Uterus (tissue), 3 donors: ENCODE measurements at regions not wholly inside any gene's neighbourhood (a gene's known extent, or its start where the extent isn't known, plus 50 kb on each side); places are given as distances from the start of the nearest gene placed in this dataset.

ENCODE experiments used
- DNase-seq, 2 donors: peaks; one replicate each; pipeline ENCODE4 v3.0.0-alpha.2; 2019 to 2020
- H3K27ac ChIP-seq, 2 donors: fragments of 200-600 bp; sonication (generic); 1 replicate in 1 of 2; 2 replicates in 1 of 2; pipeline ENCODE4 v1.5.1; 2016 to 2018
- H3K27me3 ChIP-seq, 2 donors: fragments of 200-600 bp; sonication (generic); one replicate each; pipeline ENCODE4 v1.5.1; 2018 to 2019; ENCODE audit warnings: control low read depth in 1 of 2
- H3K36me3 ChIP-seq, 2 donors: fragments of 200-600 bp; sonication (generic); one replicate each; pipeline ENCODE4 v1.5.1; 2019; ENCODE audit warnings: control low read depth in 1 of 2
- H3K4me1 ChIP-seq, 2 donors: fragments of 200-600 bp; sonication (generic); one replicate each; pipeline ENCODE4 v1.5.1; 2018 to 2019; ENCODE audit warnings: control low read depth in 1 of 2
- H3K4me3 ChIP-seq, 2 donors: fragments of 200-600 bp; sonication (generic); 1 replicate in 1 of 2; 2 replicates in 1 of 2; pipeline ENCODE4 v1.5.1; 2018 to 2019; ENCODE audit warnings: mild to moderate bottlenecking in 1 of 2
- H3K9me3 ChIP-seq, 2 donors: fragments of 200-600 bp; sonication (generic); one replicate each; pipeline ENCODE4 v1.5.1; 2019; ENCODE audit warnings: control low read depth in 1 of 2
- POLR2A ChIP-seq, 2 donors: fragments of 450-650 bp; IDR thresholded peaks; one replicate each; pipeline ENCODE4 v1.6.1; 2016; ENCODE audit warnings: antibody characterized with exemption in 2 of 2, mild to moderate bottlenecking in 1 of 2, moderate library complexity in 1 of 2
- intact Hi-C: fragments of 100-400 bp; cut with DNase I; formaldehyde crosslinking; loops from one replicate; pipeline ENCODE4 v1.15.1; 2023; ENCODE audit warnings: low total_unique reads
- TF ChIP-seq, protein P1 (sequence below), 4 experiments: fragments of 200-600 bp in 2 of 4; fragments of 450-650 bp in 2 of 4; sonication (generic) in 2 of 4; IDR thresholded peaks; one replicate each; pipeline ENCODE4 v1.5.1; 2016 to 2019; ENCODE audit warnings: antibody characterized with exemption in 4 of 4, mild to moderate bottlenecking in 2 of 4, moderate library complexity in 1 of 4
- donor health status: DM: yes; HTN: yes; CAD: no.

DNA sequence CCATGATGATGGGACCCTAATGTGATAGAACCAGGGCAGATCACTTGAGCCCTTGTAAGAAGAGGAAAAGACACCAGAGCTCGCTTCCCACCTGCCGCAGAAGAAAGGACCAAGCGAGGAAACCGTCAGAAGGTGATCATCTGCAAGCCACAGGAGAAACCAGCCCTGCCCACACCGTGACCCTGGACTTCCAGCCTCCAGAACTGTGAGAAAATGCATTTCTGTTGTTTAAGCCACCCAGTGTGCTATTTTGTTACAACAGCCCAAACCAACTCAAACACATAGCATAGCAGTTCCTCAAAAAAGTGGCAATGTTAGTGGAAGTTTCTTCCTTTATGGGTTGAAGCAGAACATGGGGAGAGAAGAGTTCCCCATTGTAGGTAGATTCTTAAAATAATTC lies 107.9 kb upstream of the BCL2L14 start:
- no peak for DNase-seq

DNA sequence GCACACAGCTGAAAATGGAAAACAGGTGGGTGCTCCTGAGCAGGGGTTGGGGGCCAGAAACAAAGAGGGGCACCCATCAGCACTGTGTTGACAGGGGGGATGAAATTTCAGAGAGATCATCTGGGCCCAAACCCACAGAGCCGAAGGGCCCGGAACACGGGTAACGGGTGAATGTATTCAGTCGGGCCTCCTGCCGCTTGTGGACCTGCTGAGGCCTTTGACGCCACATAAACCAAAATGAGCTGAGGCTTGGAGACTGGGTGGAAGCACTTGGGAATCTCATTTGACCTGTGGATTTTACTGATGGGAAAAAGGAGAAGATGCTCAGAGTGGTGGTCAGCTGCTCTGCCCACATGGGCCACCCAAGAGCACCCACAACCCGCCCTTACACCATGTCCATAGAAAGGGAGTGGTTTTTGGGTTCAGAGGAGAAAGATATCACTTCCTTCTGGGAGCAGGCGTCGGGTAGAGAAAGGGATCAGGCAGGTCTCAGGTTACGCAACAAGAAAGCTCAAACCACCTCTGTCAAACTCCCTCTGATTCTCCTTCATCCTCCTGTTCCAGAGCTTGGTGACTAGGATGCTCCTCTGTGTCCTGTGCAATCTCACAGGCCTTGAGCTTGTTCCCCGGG lies 106.8 kb upstream of the BCL2L14 start:
- DNase-seq, result no peak
- intact Hi-C loops, result no loop called here
- Histone ChIP-seq H3K4me3 (no peak overlapping the region), H3K27ac (no peak overlapping the region), H3K36me3 (no peaks in the 10 kb centered on the region), H3K9me3 (no peaks in the 10 kb centered on the region), H3K4me1 (no peaks in the 10 kb centered on the region), H3K27me3 (no peaks in the 10 kb centered on the region)
- TF ChIP-seq POLR2A (IDR thresholded peaks at IDR 0.05), result no peak
- TF ChIP-seq, protein P1, sequence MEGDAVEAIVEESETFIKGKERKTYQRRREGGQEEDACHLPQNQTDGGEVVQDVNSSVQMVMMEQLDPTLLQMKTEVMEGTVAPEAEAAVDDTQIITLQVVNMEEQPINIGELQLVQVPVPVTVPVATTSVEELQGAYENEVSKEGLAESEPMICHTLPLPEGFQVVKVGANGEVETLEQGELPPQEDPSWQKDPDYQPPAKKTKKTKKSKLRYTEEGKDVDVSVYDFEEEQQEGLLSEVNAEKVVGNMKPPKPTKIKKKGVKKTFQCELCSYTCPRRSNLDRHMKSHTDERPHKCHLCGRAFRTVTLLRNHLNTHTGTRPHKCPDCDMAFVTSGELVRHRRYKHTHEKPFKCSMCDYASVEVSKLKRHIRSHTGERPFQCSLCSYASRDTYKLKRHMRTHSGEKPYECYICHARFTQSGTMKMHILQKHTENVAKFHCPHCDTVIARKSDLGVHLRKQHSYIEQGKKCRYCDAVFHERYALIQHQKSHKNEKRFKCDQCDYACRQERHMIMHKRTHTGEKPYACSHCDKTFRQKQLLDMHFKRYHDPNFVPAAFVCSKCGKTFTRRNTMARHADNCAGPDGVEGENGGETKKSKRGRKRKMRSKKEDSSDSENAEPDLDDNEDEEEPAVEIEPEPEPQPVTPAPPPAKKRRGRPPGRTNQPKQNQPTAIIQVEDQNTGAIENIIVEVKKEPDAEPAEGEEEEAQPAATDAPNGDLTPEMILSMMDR (IDR thresholded peaks at IDR 0.05), result no peak

More for the DNA sequence above, 107.9 kb upstream of the BCL2L14 start:
- Histone ChIP-seq H3K27ac (no peak overlapping the region), H3K27me3 (no peaks in the 10 kb centered on the region), H3K36me3 (no peaks in the 10 kb centered on the region), H3K9me3 (no peaks in the 10 kb centered on the region), H3K4me3 (no peak overlapping the region), H3K4me1 (no peaks in the 10 kb centered on the region)
- intact Hi-C loops, result no loop called here
- TF ChIP-seq, protein P1 (IDR thresholded peaks at IDR 0.05), result no peak
- no peak for TF ChIP-seq POLR2A (IDR thresholded peaks at IDR 0.05)

DNA sequence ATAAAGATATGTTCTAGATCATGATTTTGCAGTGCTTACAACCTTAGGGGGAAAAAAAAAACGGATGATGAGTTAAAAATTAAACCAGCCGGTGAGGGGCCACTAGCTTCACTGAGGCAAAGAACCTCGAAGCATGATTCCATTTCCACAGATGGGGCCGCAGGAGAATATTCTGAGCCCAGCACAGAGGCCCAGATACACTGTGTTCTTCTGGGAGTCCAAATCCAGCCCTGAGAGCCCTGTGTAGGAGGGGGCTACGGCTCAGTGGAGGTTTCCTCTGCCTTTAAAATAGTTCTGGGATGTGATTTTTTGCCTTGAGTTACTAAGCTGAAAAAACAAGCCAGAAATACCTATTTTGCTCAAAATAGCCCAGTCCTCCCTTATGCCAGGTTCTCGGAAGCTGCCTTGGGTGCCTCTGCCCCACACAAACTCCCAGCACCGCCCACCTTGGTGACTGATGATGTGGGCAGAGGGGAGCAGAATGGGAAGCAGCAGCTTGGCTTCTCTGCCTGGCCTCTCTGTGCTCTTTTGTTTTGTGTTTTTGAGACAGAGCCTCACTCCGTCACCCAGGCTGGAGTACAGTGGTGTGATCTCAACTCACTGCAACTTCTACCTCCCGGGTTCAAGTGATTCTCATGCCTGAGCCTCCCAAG lies 105.4 kb upstream of the BCL2L14 start:
- H3K36me3 ChIP-seq, result no peaks in the 10 kb centered on the region
- no peak overlapping the region for H3K4me3 ChIP-seq
- no peaks in the 10 kb centered on the region for H3K9me3 ChIP-seq
- DNase-seq, result no peak
- H3K27me3 ChIP-seq, result no peaks in the 10 kb centered on the region
- no peaks in the 10 kb centered on the region for H3K4me1 ChIP-seq
- no peak overlapping the region for H3K27ac ChIP-seq
- TF ChIP-seq, protein P1 (IDR thresholded peaks at IDR 0.05), result no peak
- no peak for TF ChIP-seq POLR2A (IDR thresholded peaks at IDR 0.05)
- intact Hi-C loops, result loop anchor here (5.0 kb wide), 1 partner anchor 127 kb away; no protein-coding TSS in a partner anchor

DNA sequence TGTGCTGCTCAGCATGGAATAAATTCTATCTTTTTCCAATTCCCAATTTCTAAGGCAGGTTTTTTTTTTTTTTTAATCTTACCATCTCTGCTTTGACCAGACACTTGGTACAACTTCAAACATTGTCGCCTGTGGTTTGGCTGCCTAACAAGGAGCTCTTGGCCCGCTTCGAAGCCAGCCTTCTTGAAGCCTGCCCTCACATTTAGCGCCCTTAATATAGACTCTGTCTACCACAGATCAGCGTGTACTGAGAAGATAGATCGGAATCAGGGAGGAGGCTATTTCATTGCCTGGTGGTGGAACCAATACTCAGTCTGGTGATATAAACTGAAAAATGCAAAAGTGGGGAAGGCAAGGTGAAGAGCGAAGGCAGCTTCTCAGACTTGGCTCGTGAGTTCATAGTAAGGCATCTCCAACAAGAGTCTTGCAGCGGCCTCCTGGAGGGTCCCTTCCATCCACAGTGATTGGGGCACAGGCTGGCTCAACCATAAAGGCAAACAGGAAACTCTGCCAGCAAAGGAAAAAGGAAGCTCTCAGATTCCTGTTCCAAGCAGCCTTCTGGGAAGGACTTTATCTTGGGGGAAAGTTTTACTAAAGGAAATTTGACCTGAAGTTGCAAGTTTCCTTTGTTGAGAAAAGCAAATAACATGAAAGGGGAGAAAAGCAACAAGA lies 103.2 kb upstream of the BCL2L14 start:
- H3K27ac ChIP-seq, result no peak overlapping the region
- intact Hi-C loops, result loop anchor here (5.0 kb wide), 1 partner anchor 125 kb away; no protein-coding TSS in a partner anchor
- TF ChIP-seq POLR2A (IDR thresholded peaks at IDR 0.05), result no peak
- TF ChIP-seq, protein P1 (IDR thresholded peaks at IDR 0.05), result no peak

DNA sequence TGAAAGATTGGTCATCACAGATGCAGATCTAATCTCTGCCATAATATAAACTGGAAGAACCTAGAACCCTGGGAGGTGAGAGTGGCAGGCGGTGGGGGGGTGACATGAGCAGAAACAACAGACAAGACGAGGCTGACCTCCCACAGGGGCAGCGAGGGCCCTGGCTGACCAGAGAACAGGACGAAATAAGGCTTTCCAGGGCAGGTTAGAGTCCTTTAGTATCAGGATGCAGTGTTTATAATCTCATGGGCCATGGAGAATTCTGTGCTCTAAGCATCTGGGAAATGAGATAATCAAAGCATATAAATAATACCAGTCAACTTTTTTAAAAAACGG lies 102.7 kb upstream of the BCL2L14 start:
- Histone ChIP-seq H3K4me3 (no peak overlapping the region), H3K36me3 (no peaks in the 10 kb centered on the region), H3K27ac (no peak overlapping the region), H3K4me1 (no peaks in the 10 kb centered on the region), H3K27me3 (no peaks in the 10 kb centered on the region), H3K9me3 (no peaks in the 10 kb centered on the region)
- TF ChIP-seq POLR2A (IDR thresholded peaks at IDR 0.05), result no peak
- TF ChIP-seq, protein P1 (IDR thresholded peaks at IDR 0.05), result no peak
- peak in 1 of 2 donors; percentile 21 for DNase-seq
- intact Hi-C loops, result loop anchor here (5.0 kb wide), 1 partner anchor 124 kb away; no protein-coding TSS in a partner anchor

More for the DNA sequence above, 103.2 kb upstream of the BCL2L14 start:
- no peaks in the 10 kb centered on the region for H3K36me3 ChIP-seq
- no peak overlapping the region for H3K4me3 ChIP-seq
- no peaks in the 10 kb centered on the region for H3K9me3 ChIP-seq
- no peak for DNase-seq
- H3K4me1 ChIP-seq, result no peaks in the 10 kb centered on the region
- H3K27me3 ChIP-seq, result no peaks in the 10 kb centered on the region
